ENCODE measurements at regions not wholly inside any gene's neighbourhood (a gene's known extent, or its start where the extent isn't known, plus 50 kb on each side); places are given as distances from the start of the nearest gene placed in this dataset.

- no peak for DNase-seq (ENCODE audit: low spot score)
These were observed 125.4 kb upstream of the SPDL1 start for GRCh38 chr5:169458221-169458620.

GRCh38 chr5:169450464-169450863 is 133.1 kb upstream of the SPDL1 start:
- no peak for TF ChIP-seq CTCF (IDR thresholded peaks at IDR 0.05)
- H3K27ac ChIP-seq: no peak overlapping the region
- H3K4me3 ChIP-seq: no peak overlapping the region
- DNase-seq (ENCODE audit: low spot score): no peak

More at GRCh38 chr5:169458221-169458620, 125.4 kb upstream of the SPDL1 start:
- H3K4me3 ChIP-seq: no peak overlapping the region
- H3K27ac ChIP-seq: no peak overlapping the region
- TF ChIP-seq CTCF (IDR thresholded peaks at IDR 0.05): no peak

GRCh38 chr5:169448826-169449225 is 134.7 kb upstream of the SPDL1 start:
- Histone ChIP-seq H3K27ac (no peak overlapping the region), H3K4me3 (no peak overlapping the region)
- DNase-seq (ENCODE audit: low spot score): no peak
- TF ChIP-seq CTCF (IDR thresholded peaks at IDR 0.05): no peak

- no peak overlapping the region for H3K27ac ChIP-seq
- H3K4me3 ChIP-seq: no peak overlapping the region
- TF ChIP-seq CTCF (IDR thresholded peaks at IDR 0.05): no peak
- DNase-seq (ENCODE audit: low spot score): no peak
These were observed 138.4 kb upstream of the SPDL1 start for GRCh38 chr5:169445191-169445590.

GRCh38 chr5:169442913-169443784 is 140.4 kb upstream of the SPDL1 start:
- DNase-seq (ENCODE audit: low spot score): no peak
- Histone ChIP-seq H3K4me3 (no peak overlapping the region), H3K27ac (peak overlapping the region in 1 of 2 donors; percentile 59)
- no peak for TF ChIP-seq CTCF (IDR thresholded peaks at IDR 0.05)

GRCh38 chr5:169442403-169442874 is 141.1 kb upstream of the SPDL1 start:
- no peak for TF ChIP-seq CTCF (IDR thresholded peaks at IDR 0.05)
- Histone ChIP-seq H3K4me3 (no peak overlapping the region), H3K27ac (peak overlapping the region; percentile 33 to 59)
- no peak for DNase-seq (ENCODE audit: low spot score)

All from coronary artery (tissue), 2 donors.